ENCODE measurements at regions not wholly inside any gene's neighbourhood (a gene's known extent, or its start where the extent isn't known, plus 50 kb on each side); places are given as distances from the start of the nearest gene placed in this dataset.

GRCh38 chr9:103889989-103890388, 204.1 kb upstream of the SMC2 start:
- Histone ChIP-seq H3K9ac (replicated peaks in 1 of 4; ENCODE audit: extremely low read depth in 1 of 4, low read depth in 3 of 4, low read length in 3 of 4) (no peak overlapping the region), H3K27ac (ENCODE audit: low read depth, low read length) (no peak overlapping the region), H4K20me1 (replicated peaks in 1 of 2; ENCODE audit: control insufficient read depth in 1 of 2, insufficient read depth in 2 of 2, low read length in 2 of 2) (no peaks in the 10 kb centered on the region), H3K56ac (replicated peaks; ENCODE audit: insufficient read length, low read depth, low read length) (no peak overlapping the region), H3K4me3 (ENCODE audit: extremely low read depth in 1 of 4, insufficient read depth in 2 of 4, low read depth in 3 of 4, low read length in 4 of 4) (no peak overlapping the region), H3K9me3 (ENCODE audit: insufficient read depth in 2 of 2, low read depth in 1 of 2, low read length in 1 of 2) (no peaks in the 10 kb centered on the region), H3K4ac (replicated peaks; ENCODE audit: insufficient read length, low read depth, low read length) (no peak overlapping the region), H2BK12ac (ENCODE audit: low read depth, low read length) (no peak overlapping the region), H2BK15ac (ENCODE audit: low read length) (no peak overlapping the region), H3K27me3 (replicated peaks in 1 of 4; ENCODE audit: control insufficient read depth in 3 of 4, extremely low read depth in 1 of 4, insufficient read depth in 3 of 4, low read length in 3 of 4) (no peaks in the 10 kb centered on the region), H2AK5ac (ENCODE audit: low read depth, low read length) (no peak overlapping the region), H3K18ac (ENCODE audit: extremely low read depth, low read length) (no peak overlapping the region), H4K5ac (ENCODE audit: insufficient read length, low read depth, low read length) (no peak overlapping the region), H2BK120ac (replicated peaks; ENCODE audit: low read depth, low read length) (no peak overlapping the region), H4K91ac (replicated peaks; ENCODE audit: insufficient read length, low read length) (no peak overlapping the region), H3K79me1 (ENCODE audit: low read depth, low read length) (no peaks in the 10 kb centered on the region), H3K4me1 (replicated peaks in 1 of 4; ENCODE audit: control insufficient read depth in 3 of 4, insufficient read depth in 4 of 4, low read length in 3 of 4) (no peaks in the 10 kb centered on the region), H3K23me2 (ENCODE audit: low read depth, low read length) (no peaks in the 10 kb centered on the region), H3K23ac (ENCODE audit: insufficient read length) (no peak overlapping the region), H3K4me2 (ENCODE audit: insufficient read depth in 1 of 2, low read depth in 2 of 2, low read length in 2 of 2) (no peak overlapping the region), H2BK5ac (ENCODE audit: low read depth, low read length) (no peak overlapping the region), H2AFZ (ENCODE audit: low read length) (no peak overlapping the region), H3K36me3 (ENCODE audit: control insufficient read depth in 2 of 4, insufficient read depth in 4 of 4, low read length in 3 of 4) (no peaks in the 10 kb centered on the region), H3K14ac (ENCODE audit: insufficient read length) (no peak overlapping the region), H4K8ac (ENCODE audit: extremely low read depth, insufficient read depth, low read length) (no peak overlapping the region), H3K79me2 (ENCODE audit: control insufficient read depth in 1 of 2, insufficient read depth in 2 of 2, low read length in 2 of 2) (no peaks in the 10 kb centered on the region), H2BK20ac (ENCODE audit: low read length) (no peak overlapping the region)
- DNase-seq (ENCODE audit: low read depth in 1 of 2, low spot score in 2 of 2) = no peak
- no peak for TF ChIP-seq RAD21 (IDR thresholded peaks at IDR 0.05 in 1 of 2, conservative IDR thresholded peaks at IDR 0.05 in 1 of 2; ENCODE audit: low read depth in 2 of 2, low read length in 2 of 2)
- no peak for TF ChIP-seq MAFK (IDR thresholded peaks at IDR 0.05; ENCODE audit: low read depth, low read length)
- TF ChIP-seq E2F6 (IDR thresholded peaks at IDR 0.05) = no peak
- no peak for TF ChIP-seq POU5F1 (IDR thresholded peaks at IDR 0.05; ENCODE audit: low read depth, low read length)
- no peak for TF ChIP-seq ASH2L (IDR thresholded peaks at IDR 0.05; ENCODE audit: low read length)
- TF ChIP-seq CHD1 (IDR thresholded peaks at IDR 0.05; ENCODE audit: low read depth, low read length) = no peak
- TF ChIP-seq RFX5 (IDR thresholded peaks at IDR 0.05; ENCODE audit: borderline replicate concordance, low read depth, low read length) = no peak
- ChIA-PET CTCF (ENCODE audit: partially characterized antibody) (no interaction called here), POLR2A (ENCODE audit: partially characterized antibody) (no interaction called here)
- FAIRE-seq = no peak
